GM21390 (cell line): ENCODE measurements at regions not wholly inside any gene's neighbourhood (a gene's known extent, or its start where the extent isn't known, plus 50 kb on each side); places are given as distances from the start of the nearest gene placed in this dataset.

ENCODE experiments used
- ATAC-seq: cut with Tn5 transposase; IDR thresholded peaks from one replicate; pipeline ENCODE4 v1.9.1; 2021; ENCODE audit not compliant: unreplicated experiment

GRCh38 chr13:80671773-80672172, 330.8 kb upstream of the SPRY2 start:
- ATAC-seq: no peak

- no peak for ATAC-seq
Observed at GRCh38 chr13:80669112-80669511, 328.2 kb upstream of the SPRY2 start.

- ATAC-seq: no peak
Observed at GRCh38 chr13:80668452-80668851, 327.5 kb upstream of the SPRY2 start.

GRCh38 chr13:80666782-80667552, 326.0 kb upstream of the SPRY2 start:
- no peak for ATAC-seq

- ATAC-seq: no peak
Observed at GRCh38 chr13:80665792-80666333, 324.9 kb upstream of the SPRY2 start.

GRCh38 chr13:80664950-80665349, 324.0 kb upstream of the SPRY2 start:
- ATAC-seq: no peak

- no peak for ATAC-seq
Observed at GRCh38 chr13:80663788-80664187, 322.9 kb upstream of the SPRY2 start.

GRCh38 chr13:80658705-80659104, 317.8 kb upstream of the SPRY2 start:
- ATAC-seq: no peak

GRCh38 chr13:80656512-80656904, 315.6 kb upstream of the SPRY2 start:
- no peak for ATAC-seq

GRCh38 chr13:80655778-80656511, 315.0 kb upstream of the SPRY2 start:
- ATAC-seq: no peak

- ATAC-seq: no peak
Observed at GRCh38 chr13:80654638-80655249, 313.8 kb upstream of the SPRY2 start.

GRCh38 chr13:80649274-80649673, 308.3 kb upstream of the SPRY2 start:
- no peak for ATAC-seq

- no peak for ATAC-seq
Observed at GRCh38 chr13:80642641-80643040, 301.7 kb upstream of the SPRY2 start.

- no peak for ATAC-seq
Observed at GRCh38 chr13:80633251-80633650, 292.3 kb upstream of the SPRY2 start.

GRCh38 chr13:80630685-80631121, 289.8 kb upstream of the SPRY2 start:
- ATAC-seq: no peak

GRCh38 chr13:80618781-80619180, 277.9 kb upstream of the SPRY2 start:
- ATAC-seq: no peak

- ATAC-seq: no peak
Observed at GRCh38 chr13:80612804-80613203, 271.9 kb upstream of the SPRY2 start.

GRCh38 chr13:80611310-80611709, 270.4 kb upstream of the SPRY2 start:
- ATAC-seq: no peak

- no peak for ATAC-seq
Observed at GRCh38 chr13:80605716-80606115, 264.8 kb upstream of the SPRY2 start.

- ATAC-seq: no peak
Observed at GRCh38 chr13:80605011-80605410, 264.1 kb upstream of the SPRY2 start.

- no peak for ATAC-seq
Observed at GRCh38 chr13:80604098-80604497, 263.2 kb upstream of the SPRY2 start.

- no peak for ATAC-seq
Observed at GRCh38 chr13:80603351-80603750, 262.4 kb upstream of the SPRY2 start.
